ENCODE measurements at regions not wholly inside any gene's neighbourhood (a gene's known extent, or its start where the extent isn't known, plus 50 kb on each side); places are given as distances from the start of the nearest gene placed in this dataset.

DNA sequence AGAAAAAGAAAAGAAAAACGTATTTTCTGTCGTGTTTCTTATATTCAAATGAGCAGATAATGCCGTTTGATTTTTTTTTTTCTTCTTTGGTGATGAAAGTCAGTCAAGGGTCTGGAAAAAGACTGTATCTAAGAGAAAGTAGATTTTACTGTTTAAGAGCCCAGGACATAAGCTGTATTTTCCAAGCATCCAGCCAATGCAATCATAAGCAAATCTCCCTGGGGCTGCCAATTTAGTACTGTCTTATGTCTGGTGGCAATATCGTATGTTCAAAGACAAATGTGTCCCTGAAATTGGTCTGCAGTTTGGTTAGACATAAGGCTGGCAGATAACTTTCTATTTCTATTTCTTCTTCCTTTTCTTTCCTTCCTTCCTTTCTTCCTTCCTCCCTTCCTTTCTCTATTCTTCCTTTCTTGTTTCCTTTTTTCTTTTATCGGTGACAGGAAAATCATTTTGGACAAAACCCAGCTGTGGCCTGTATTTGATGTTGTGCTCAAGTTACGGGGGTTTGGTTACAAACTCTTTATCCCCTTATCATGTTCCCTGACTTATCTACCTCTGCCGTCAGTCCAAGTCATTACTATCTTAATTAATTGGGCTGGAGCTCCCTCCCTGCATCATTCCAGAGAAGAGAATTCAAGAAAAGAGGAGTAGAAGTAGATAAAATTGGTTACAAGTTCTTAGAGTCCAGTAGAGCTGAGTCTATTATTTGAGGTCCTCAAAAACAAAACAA, 683.4 kb upstream of the FSHR start:
- H3K4me1 Mint-ChIP-seq, result no peaks in the 10 kb centered on the region
- ChIA-PET POLR2A (no interaction called here), CTCF (no interaction called here)
- H3K27ac Mint-ChIP-seq, result no peak overlapping the region
- intact Hi-C loops (cut with DNase I, micrococcal nuclease), result no loop called here
- ATAC-seq, result no peak
- H3K36me3 Mint-ChIP-seq (ENCODE audit: low read depth), result no peaks in the 10 kb centered on the region
- peaks cover 2% of the 10 kb centered on the region for H3K9me3 Mint-ChIP-seq (ENCODE audit: low read depth)
- no peak for DNase-seq
- no peak overlapping the region for H3K4me3 Mint-ChIP-seq
- no peaks in the 10 kb centered on the region for H3K27me3 Mint-ChIP-seq

DNA sequence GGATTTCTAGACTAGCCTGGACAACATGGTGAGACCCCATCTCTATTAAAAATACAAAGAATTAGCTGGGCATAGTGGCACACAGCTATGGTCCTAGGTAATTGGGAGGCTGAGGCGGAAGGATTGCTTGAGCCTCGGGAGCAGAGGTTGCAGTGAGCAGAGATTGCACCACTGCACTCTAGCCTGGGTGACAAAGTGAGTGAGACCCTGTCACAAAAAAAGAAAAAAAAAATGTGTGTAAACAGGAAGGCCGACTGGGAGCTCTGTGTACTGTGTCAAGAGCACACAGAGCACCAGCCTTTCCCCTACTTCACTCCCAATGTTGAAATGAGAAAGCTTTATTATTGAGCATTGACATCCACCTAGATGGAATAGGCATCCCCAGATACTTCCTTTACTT, 681.7 kb upstream of the FSHR start:
- ATAC-seq (no peak), DNase-seq (no peak)
- Mint-ChIP-seq H3K4me1 (no peaks in the 10 kb centered on the region), H3K9me3 (ENCODE audit: low read depth) (peaks cover 2% of the 10 kb centered on the region), H3K4me3 (no peak overlapping the region), H3K27me3 (no peaks in the 10 kb centered on the region), H3K27ac (no peak overlapping the region), H3K36me3 (ENCODE audit: low read depth) (no peaks in the 10 kb centered on the region)
- intact Hi-C loops (cut with DNase I, micrococcal nuclease), result no loop called here
- CTCF ChIA-PET, result no interaction called here
- POLR2A ChIA-PET, result no interaction called here

DNA sequence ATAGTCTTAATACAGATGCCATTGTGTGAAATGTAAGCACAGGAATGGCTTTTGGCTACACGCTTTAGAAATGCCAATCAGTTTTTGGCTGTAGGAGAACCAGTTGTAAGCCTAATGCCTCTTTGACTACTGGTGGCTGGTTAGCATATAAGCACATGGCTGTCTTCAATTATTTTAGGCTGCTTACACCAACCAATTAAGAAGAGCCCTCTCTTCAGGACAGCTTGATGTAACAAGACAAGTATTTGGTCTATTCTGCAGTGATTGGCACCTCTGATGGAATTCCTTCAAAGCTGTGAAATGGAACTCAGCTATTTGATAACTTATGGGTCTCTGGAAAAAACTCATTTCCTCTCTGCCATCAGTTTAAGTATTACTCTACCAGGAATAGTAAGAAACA, 680.1 kb upstream of the FSHR start:
- H3K9me3 Mint-ChIP-seq (ENCODE audit: low read depth), result peaks cover 2% of the 10 kb centered on the region
- H3K36me3 Mint-ChIP-seq (ENCODE audit: low read depth), result no peaks in the 10 kb centered on the region
- ATAC-seq, result no peak
- intact Hi-C loops (cut with DNase I, micrococcal nuclease), result no loop called here
- POLR2A ChIA-PET, result no interaction called here
- H3K4me3 Mint-ChIP-seq, result no peak overlapping the region
- CTCF ChIA-PET, result no interaction called here
- H3K4me1 Mint-ChIP-seq, result no peaks in the 10 kb centered on the region
- no peaks in the 10 kb centered on the region for H3K27me3 Mint-ChIP-seq
- H3K27ac Mint-ChIP-seq, result no peak overlapping the region
- DNase-seq, result no peak

DNA sequence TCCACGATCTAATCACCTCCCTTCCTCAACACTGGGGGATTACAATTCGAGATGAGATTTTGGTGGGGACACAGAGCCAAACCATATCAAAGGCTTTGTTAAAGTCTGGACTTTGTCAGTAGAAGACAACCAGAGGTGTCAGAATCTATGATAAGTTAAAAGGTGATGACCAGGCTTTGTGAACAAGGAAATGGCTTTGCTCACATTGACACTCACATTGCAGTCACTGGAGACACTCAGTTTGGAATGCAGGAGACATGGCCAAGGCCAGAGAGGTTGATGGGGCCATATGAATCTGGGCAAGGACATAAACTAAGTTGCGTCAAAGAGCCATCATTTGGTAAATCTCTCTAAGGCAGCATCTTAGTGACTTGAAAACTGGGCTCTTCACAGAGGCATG, 678.2 kb upstream of the FSHR start:
- intact Hi-C loops (cut with DNase I, micrococcal nuclease), result no loop called here
- no peaks in the 10 kb centered on the region for H3K36me3 Mint-ChIP-seq (ENCODE audit: low read depth)
- H3K27me3 Mint-ChIP-seq, result no peaks in the 10 kb centered on the region
- CTCF ChIA-PET, result no interaction called here
- H3K4me3 Mint-ChIP-seq, result no peak overlapping the region
- no peak overlapping the region for H3K27ac Mint-ChIP-seq
- ATAC-seq (no peak), DNase-seq (no peak)
- POLR2A ChIA-PET, result no interaction called here
- peaks cover 6% of the 10 kb centered on the region for H3K9me3 Mint-ChIP-seq (ENCODE audit: low read depth)
- H3K4me1 Mint-ChIP-seq, result no peaks in the 10 kb centered on the region

DNA sequence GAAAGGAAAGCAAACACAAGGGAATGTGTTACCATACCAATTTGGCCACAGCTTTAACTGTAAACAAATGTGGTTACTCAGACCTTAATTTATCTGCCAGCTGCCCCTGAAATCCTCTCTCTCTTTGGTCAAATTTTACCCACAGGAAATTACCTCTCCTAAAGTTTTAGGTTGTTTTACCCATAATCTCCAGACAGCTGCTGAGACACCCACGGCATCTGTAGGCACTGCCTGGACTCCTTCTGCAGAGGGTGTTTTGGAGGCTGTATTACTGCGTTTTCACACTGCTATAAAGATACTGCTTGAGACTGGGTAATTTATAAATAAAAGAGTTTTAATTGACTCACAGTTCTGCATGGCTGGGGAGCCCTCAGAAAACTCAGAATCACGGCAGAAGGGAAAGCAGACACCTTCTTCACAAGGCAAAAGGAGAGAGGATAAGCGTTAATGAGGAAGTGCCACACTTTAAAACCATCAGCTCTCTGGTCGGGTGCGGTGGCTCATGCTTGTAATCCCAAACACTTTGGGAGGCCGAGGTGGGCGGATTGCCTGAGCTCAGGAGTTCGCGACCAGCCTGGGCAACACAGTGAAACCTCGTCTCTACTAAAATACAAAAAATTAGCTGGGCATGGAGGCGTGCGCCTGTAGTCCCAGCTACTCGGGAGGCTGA, 677.5 kb upstream of the FSHR start:
- Mint-ChIP-seq H3K27me3 (no peaks in the 10 kb centered on the region), H3K4me1 (no peaks in the 10 kb centered on the region), H3K27ac (no peak overlapping the region), H3K36me3 (ENCODE audit: low read depth) (no peaks in the 10 kb centered on the region), H3K4me3 (no peak overlapping the region), H3K9me3 (ENCODE audit: low read depth) (peaks cover 6% of the 10 kb centered on the region)
- ATAC-seq (no peak), DNase-seq (no peak)
- intact Hi-C loops (cut with DNase I, micrococcal nuclease), result no loop called here
- CTCF ChIA-PET, result no interaction called here
- POLR2A ChIA-PET, result no interaction called here

DNA sequence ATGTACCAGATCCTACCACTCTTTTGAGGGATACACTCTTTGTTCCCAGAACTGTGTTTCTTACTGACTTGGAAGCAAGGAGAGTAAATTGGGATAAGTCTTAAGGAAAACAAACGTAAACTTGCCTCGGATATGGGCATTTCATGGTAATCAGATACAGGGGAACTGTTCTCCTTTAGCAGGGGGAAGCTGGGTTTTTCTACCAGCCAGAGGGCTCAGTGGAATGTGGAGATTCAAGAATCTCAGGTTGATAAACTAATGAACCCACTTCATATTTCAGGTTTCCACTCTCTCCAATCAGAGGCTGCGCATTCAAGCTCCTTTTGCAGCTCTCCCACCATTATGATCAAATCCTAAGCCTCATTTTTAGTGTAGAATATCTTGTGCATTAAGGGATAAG, 676.5 kb upstream of the FSHR start:
- H3K36me3 Mint-ChIP-seq (ENCODE audit: low read depth), result no peaks in the 10 kb centered on the region
- intact Hi-C loops (cut with DNase I, micrococcal nuclease), result no loop called here
- no peak for ATAC-seq

DNA sequence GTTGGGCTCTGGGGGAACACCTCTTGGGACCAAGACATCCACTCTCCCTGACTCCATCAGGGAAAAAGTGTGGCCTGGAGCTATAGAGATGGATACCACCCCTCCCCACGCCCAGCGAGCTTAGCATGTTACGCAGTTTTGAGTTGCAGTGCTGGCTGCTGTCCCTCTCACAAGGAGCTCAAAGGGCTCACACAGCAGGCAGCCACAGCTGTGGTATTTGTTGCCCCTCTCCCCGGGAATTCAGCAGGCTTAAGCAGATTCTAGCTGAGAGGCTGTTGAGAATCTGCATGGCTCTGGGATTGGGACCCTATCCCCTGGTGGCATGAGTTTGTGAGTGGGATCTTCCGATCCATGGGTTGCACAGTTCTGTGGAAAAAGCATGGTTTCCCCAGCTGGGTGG, 673.1 kb upstream of the FSHR start:
- intact Hi-C loops (cut with DNase I, micrococcal nuclease), result no loop called here
- DNase-seq (no peak), ATAC-seq (no peak)

More for the DNA sequence above, 676.5 kb upstream of the FSHR start:
- peaks cover 7% of the 10 kb centered on the region for H3K9me3 Mint-ChIP-seq (ENCODE audit: low read depth)
- no peak overlapping the region for H3K4me3 Mint-ChIP-seq
- no peak for DNase-seq
- no peak overlapping the region for H3K27ac Mint-ChIP-seq
- ChIA-PET POLR2A (no interaction called here), CTCF (no interaction called here)
- H3K27me3 Mint-ChIP-seq, result no peaks in the 10 kb centered on the region
- H3K4me1 Mint-ChIP-seq, result no peaks in the 10 kb centered on the region

DNA sequence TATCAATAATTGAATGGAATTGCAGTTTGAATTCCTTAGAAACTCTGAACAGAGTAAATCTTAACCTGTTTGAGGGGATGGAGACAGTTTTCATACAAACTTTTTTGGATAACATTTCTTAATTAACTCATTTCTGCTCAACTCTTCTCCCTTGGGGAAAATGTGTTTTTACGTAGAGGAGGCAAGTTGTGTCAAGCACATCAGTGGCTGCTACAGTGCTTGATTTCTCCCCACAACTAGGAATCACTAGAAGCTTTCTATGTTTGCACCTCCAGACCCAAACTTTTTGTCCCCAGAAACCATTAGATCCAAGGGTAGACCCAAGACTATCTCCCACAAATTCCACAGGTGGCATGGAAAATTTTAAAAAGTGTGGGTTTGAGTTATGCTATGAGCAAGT, 658.9 kb upstream of the FSHR start:
- Mint-ChIP-seq H3K4me1 (no peaks in the 10 kb centered on the region), H3K9me3 (ENCODE audit: low read depth) (no peaks in the 10 kb centered on the region), H3K27me3 (no peaks in the 10 kb centered on the region), H3K4me3 (no peak overlapping the region), H3K36me3 (ENCODE audit: low read depth) (no peaks in the 10 kb centered on the region), H3K27ac (no peak overlapping the region)
- POLR2A ChIA-PET, result no interaction called here
- ATAC-seq (no peak), DNase-seq (no peak)
- CTCF ChIA-PET, result no interaction called here
- intact Hi-C loops (cut with DNase I, micrococcal nuclease), result no loop called here

More for the DNA sequence above, 673.1 kb upstream of the FSHR start:
- Mint-ChIP-seq H3K4me3 (no peak overlapping the region), H3K9me3 (ENCODE audit: low read depth) (peaks cover 24% of the 10 kb centered on the region), H3K27me3 (no peaks in the 10 kb centered on the region), H3K27ac (no peak overlapping the region), H3K4me1 (no peaks in the 10 kb centered on the region), H3K36me3 (ENCODE audit: low read depth) (no peaks in the 10 kb centered on the region)
- ChIA-PET CTCF (interaction anchor here (0.6 kb wide), 1 partner anchor 575 kb away, joined by 3 read pairs; no protein-coding TSS in a partner anchor), POLR2A (no interaction called here)

DNA sequence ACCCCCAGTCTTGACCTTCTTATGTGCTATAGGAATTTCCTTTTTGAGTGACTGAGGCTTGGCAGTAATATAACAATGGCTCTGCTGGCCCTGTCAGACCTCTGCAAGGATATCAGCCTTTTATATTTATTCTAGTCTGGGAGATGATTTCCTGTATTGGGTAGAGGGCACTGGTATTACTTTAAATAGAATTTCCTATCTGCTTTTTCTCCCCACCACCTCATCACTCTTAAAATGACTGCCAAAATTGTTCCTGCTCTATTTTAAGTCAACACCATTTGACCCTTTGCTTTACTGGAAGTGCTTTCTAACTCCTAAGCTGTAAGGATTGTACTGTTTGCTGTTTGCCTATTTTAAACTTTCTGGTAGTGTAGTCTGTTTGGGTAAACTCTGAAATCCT, 658.4 kb upstream of the FSHR start:
- CTCF ChIA-PET, result no interaction called here
- intact Hi-C loops (cut with DNase I, micrococcal nuclease), result no loop called here

DNA sequence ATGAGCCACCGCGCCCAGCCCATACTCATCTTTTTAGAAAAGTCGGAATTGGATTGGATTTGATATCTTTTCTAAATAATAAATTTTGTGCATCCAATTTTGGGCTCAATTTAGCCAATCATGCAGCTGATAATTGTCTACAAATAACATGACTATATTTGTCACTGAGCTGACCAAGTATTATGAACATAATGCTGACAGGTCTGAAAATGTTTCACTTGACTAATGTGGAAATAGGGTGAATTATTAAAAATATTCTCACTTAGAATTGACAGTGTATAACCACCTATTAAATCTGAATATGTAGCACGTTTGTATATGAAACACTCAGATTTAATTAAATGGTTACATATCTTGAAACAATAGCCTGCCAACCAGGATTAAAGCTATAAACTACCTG, 657.2 kb upstream of the FSHR start:
- H3K4me3 Mint-ChIP-seq, result no peak overlapping the region
- intact Hi-C loops (cut with DNase I, micrococcal nuclease), result no loop called here
- no peaks in the 10 kb centered on the region for H3K27me3 Mint-ChIP-seq
- ATAC-seq (no peak), DNase-seq (no peak)
- H3K9me3 Mint-ChIP-seq (ENCODE audit: low read depth), result no peaks in the 10 kb centered on the region
- no peak overlapping the region for H3K27ac Mint-ChIP-seq
- no peaks in the 10 kb centered on the region for H3K4me1 Mint-ChIP-seq
- CTCF ChIA-PET, result no interaction called here
- POLR2A ChIA-PET, result no interaction called here
- no peaks in the 10 kb centered on the region for H3K36me3 Mint-ChIP-seq (ENCODE audit: low read depth)

More for the DNA sequence above, 658.4 kb upstream of the FSHR start:
- POLR2A ChIA-PET, result no interaction called here
- ATAC-seq (no peak), DNase-seq (no peak)
- Mint-ChIP-seq H3K9me3 (ENCODE audit: low read depth) (no peaks in the 10 kb centered on the region), H3K4me1 (no peaks in the 10 kb centered on the region), H3K36me3 (ENCODE audit: low read depth) (no peaks in the 10 kb centered on the region), H3K27me3 (no peaks in the 10 kb centered on the region), H3K4me3 (no peak overlapping the region), H3K27ac (no peak overlapping the region)

DNA sequence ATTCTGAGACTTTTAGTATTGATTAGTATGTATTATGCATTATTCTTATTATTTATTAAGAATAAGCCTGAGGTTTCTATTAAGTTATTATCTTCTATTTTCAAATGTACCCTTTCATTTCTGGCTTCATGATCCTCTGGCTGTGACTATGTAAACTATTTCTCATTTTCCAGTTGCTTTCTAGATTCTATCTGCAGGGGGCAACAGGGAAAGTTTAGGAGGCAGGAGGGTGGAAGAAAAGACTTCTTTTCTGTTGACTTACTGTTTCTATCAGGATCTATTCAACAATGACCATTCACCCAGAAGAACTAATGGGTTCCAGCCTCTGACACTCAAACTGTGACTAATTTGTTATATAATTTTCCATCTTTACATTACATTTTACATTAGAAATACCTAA, 653.4 kb upstream of the FSHR start:
- ChIA-PET CTCF (no interaction called here), POLR2A (no interaction called here)
- H3K9me3 Mint-ChIP-seq (ENCODE audit: low read depth), result peaks cover 4% of the 10 kb centered on the region
- DNase-seq (no peak), ATAC-seq (no peak)
- H3K27ac Mint-ChIP-seq, result no peak overlapping the region
- H3K27me3 Mint-ChIP-seq, result no peaks in the 10 kb centered on the region
- H3K4me1 Mint-ChIP-seq, result no peaks in the 10 kb centered on the region
- intact Hi-C loops (cut with DNase I, micrococcal nuclease), result no loop called here
- H3K4me3 Mint-ChIP-seq, result no peak overlapping the region
- no peaks in the 10 kb centered on the region for H3K36me3 Mint-ChIP-seq (ENCODE audit: low read depth)

DNA sequence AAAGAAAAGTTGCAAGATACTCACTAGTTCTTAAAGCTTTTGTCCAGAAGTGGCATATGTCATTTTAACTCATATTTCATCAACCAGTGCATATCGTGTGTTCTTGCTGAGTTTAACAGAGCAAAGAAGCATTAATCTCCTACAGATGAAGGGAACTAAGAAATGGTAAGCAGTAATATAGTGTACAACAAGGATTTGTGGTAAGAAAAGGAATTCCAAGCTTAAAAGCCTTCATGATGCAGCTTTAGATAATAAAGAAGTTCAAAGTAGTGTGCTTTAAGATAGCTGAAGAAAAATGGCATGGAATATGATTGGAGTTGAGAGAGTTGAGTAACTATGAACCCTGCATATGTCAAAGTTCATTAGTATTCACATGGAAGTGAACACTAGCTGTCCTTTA, 649.8 kb upstream of the FSHR start:
- intact Hi-C loops (cut with DNase I, micrococcal nuclease), result no loop called here
- Mint-ChIP-seq H3K4me3 (no peak overlapping the region), H3K27ac (no peak overlapping the region), H3K27me3 (no peaks in the 10 kb centered on the region), H3K4me1 (no peaks in the 10 kb centered on the region), H3K9me3 (ENCODE audit: low read depth) (peaks cover 6% of the 10 kb centered on the region), H3K36me3 (ENCODE audit: low read depth) (no peaks in the 10 kb centered on the region)
- DNase-seq (no peak), ATAC-seq (no peak)
- ChIA-PET POLR2A (no interaction called here), CTCF (no interaction called here)

Data from activated CD4-positive, alpha-beta T cell treated with anti-CD3 and anti-CD28 coated beads for 36 hours (primary cell).